Stimulated activated naive CD8-positive, alpha-beta T cell treated with anti-CD3 and anti-CD28 coated beads, Interleukin-15, amount 100 ng/mL, for 72 hours (primary cell): ENCODE measurements at regions not wholly inside any gene's neighbourhood (a gene's known extent, or its start where the extent isn't known, plus 50 kb on each side); places are given as distances from the start of the nearest gene placed in this dataset.

Source experiments
- ATAC-seq: fragments of 150-1000 bp; cut with Tn5 transposase; 2 replicates; pipeline ENCODE4 v1.10.0; 2021; ENCODE audit warnings: mild to moderate bottlenecking, moderate library complexity
- DNase-seq, 2 donors: peaks; one replicate each; pipeline ENCODE4 v3.0.0; 2021 to 2022
- H3K27ac Mint-ChIP-seq, 2 donors: one replicate each; pipeline ENCODE4 v1.8.0; 2022; ENCODE audit warnings: mild to moderate bottlenecking in 2 of 2, mixed read lengths in 2 of 2, moderate library complexity in 2 of 2
- H3K27me3 Mint-ChIP-seq: one replicate; pipeline ENCODE4 v1.8.0; 2022; ENCODE audit warnings: mixed read lengths
- H3K4me1 Mint-ChIP-seq: one replicate; pipeline ENCODE4 v1.8.0; 2022; ENCODE audit warnings: mild to moderate bottlenecking, mixed read lengths
- H3K4me3 Mint-ChIP-seq, 2 donors: one replicate each; pipeline ENCODE4 v1.8.0; 2022; ENCODE audit warnings: mild to moderate bottlenecking in 2 of 2, mixed read lengths in 2 of 2, moderate library complexity in 1 of 2
- H3K9me3 Mint-ChIP-seq, 2 donors: one replicate each; pipeline ENCODE4 v1.8.0; 2022; ENCODE audit warnings: mixed read lengths in 2 of 2

GRCh38 chr6:40293060-40293459 lies 294.1 kb downstream of the LRFN2 start:
- Mint-ChIP-seq H3K27me3 (peaks cover 43% of the 10 kb centered on the region), H3K4me3 (no peak overlapping the region), H3K4me1 (no peaks in the 10 kb centered on the region), H3K27ac (no peak overlapping the region), H3K9me3 (peaks cover 20 to 22% of the 10 kb centered on the region in 2 donors)
- no peak for ATAC-seq
- no peak for DNase-seq

GRCh38 chr6:40290816-40291215 lies 296.3 kb downstream of the LRFN2 start:
- Mint-ChIP-seq H3K27me3 (peaks cover 60% of the 10 kb centered on the region), H3K27ac (no peak overlapping the region), H3K4me3 (no peak overlapping the region), H3K4me1 (peaks cover 7% of the 10 kb centered on the region), H3K9me3 (peaks cover 12 to 14% of the 10 kb centered on the region in 2 donors)
- DNase-seq, result no peak
- no peak for ATAC-seq

- Mint-ChIP-seq H3K9me3 (no peaks in the 10 kb centered on the region), H3K4me3 (no peak overlapping the region), H3K27me3 (peaks cover 66% of the 10 kb centered on the region), H3K27ac (no peak overlapping the region), H3K4me1 (peaks cover 7% of the 10 kb centered on the region)
- ATAC-seq, result no peak
- DNase-seq, result no peak
These were observed 298.2 kb downstream of the LRFN2 start for GRCh38 chr6:40288919-40289318.

GRCh38 chr6:40287296-40287850 lies 299.8 kb downstream of the LRFN2 start:
- Mint-ChIP-seq H3K27me3 (peaks cover 52% of the 10 kb centered on the region), H3K27ac (no peak overlapping the region), H3K4me1 (peaks cover 7% of the 10 kb centered on the region), H3K4me3 (no peak overlapping the region), H3K9me3 (no peaks in the 10 kb centered on the region)
- DNase-seq (no peak), ATAC-seq (no peak)

DNA sequence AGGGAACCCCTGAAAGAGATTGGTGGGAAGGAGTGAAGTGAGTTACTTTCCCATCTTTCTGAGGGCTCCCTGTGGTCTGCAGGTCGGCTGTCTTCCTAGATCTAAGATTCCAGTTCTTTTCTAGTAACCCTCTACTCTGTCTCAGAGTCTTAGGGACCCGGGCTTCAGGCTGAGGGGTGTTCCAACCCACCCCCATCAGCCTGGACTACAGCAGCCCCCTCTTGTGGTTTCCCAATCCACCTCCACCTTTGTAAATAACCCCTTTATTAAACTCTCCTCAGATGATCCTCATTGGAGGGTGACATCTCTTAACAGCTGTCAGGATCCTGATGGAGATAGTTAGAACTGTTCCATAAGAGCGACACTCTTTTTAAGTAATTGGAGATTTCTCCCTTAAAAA lies 300.4 kb downstream of the LRFN2 start:
- no peak overlapping the region for H3K4me3 Mint-ChIP-seq
- ATAC-seq, result no peak
- no peak overlapping the region for H3K27ac Mint-ChIP-seq
- DNase-seq, result no peak
- H3K4me1 Mint-ChIP-seq, result peaks cover 7% of the 10 kb centered on the region
- no peaks in the 10 kb centered on the region for H3K9me3 Mint-ChIP-seq
- peaks cover 45% of the 10 kb centered on the region for H3K27me3 Mint-ChIP-seq

DNA sequence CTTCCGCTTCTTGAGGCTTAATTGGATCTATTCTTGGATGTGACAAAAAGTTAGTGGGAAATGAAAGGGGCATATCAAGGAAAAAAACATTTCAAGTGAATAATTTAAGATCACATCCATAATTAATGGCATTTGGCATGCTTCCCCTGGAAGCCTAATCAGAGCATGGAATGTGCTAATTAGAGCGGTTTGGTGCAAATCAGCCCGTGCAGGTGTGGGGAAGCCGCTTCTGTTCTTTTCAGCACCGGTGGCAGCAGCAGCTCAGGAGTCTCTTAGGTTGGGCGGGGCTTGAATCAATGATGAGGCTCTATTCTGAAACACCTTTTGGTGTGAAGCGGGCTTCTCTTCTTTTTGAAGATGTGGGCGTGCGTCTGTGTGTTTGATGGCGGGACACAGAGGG lies 301.2 kb downstream of the LRFN2 start:
- Mint-ChIP-seq H3K27me3 (peaks cover 38% of the 10 kb centered on the region), H3K4me3 (no peak overlapping the region), H3K9me3 (no peaks in the 10 kb centered on the region), H3K4me1 (peaks cover 7% of the 10 kb centered on the region), H3K27ac (no peak overlapping the region)
- no peak for DNase-seq
- no peak for ATAC-seq

DNA sequence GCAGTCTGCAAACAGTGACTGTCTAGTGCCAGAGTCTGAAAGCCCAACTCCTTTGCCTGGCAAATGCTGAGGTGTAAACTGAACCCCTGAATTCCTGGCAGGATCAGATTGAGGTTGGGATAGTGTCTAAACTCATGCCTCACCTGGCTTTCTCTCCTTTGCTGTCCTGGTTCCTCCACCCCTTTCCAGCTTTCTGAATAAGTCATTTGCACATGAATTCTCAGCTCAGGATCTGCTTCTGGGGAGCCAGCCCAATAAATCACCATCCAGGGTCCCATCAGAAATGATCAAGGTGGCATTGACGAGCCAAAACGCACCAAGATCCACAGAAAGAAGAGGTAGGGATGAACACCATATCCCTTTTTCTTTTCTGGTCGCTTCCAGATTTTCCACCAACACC lies 301.6 kb downstream of the LRFN2 start:
- H3K4me1 Mint-ChIP-seq, result peaks cover 7% of the 10 kb centered on the region
- H3K27me3 Mint-ChIP-seq, result peaks cover 35% of the 10 kb centered on the region
- no peak for DNase-seq
- no peak overlapping the region for H3K4me3 Mint-ChIP-seq
- ATAC-seq, result no peak
- no peak overlapping the region for H3K27ac Mint-ChIP-seq
- H3K9me3 Mint-ChIP-seq, result no peaks in the 10 kb centered on the region

- ATAC-seq, result no peak
- H3K9me3 Mint-ChIP-seq, result no peaks in the 10 kb centered on the region
- peaks cover 35% of the 10 kb centered on the region for H3K27me3 Mint-ChIP-seq
- no peak overlapping the region for H3K27ac Mint-ChIP-seq
- peaks cover 7% of the 10 kb centered on the region for H3K4me1 Mint-ChIP-seq
- DNase-seq, result no peak
- H3K4me3 Mint-ChIP-seq, result no peak overlapping the region
These were observed 304.2 kb downstream of the LRFN2 start for GRCh38 chr6:40282986-40283385.

- H3K4me3 Mint-ChIP-seq, result no peak overlapping the region
- no peaks in the 10 kb centered on the region for H3K9me3 Mint-ChIP-seq
- no peak overlapping the region for H3K27ac Mint-ChIP-seq
- ATAC-seq (no peak), DNase-seq (no peak)
- H3K4me1 Mint-ChIP-seq, result peaks cover 6% of the 10 kb centered on the region
- H3K27me3 Mint-ChIP-seq, result peaks cover 23% of the 10 kb centered on the region
These were observed 305.8 kb downstream of the LRFN2 start for GRCh38 chr6:40281402-40281801.

DNA sequence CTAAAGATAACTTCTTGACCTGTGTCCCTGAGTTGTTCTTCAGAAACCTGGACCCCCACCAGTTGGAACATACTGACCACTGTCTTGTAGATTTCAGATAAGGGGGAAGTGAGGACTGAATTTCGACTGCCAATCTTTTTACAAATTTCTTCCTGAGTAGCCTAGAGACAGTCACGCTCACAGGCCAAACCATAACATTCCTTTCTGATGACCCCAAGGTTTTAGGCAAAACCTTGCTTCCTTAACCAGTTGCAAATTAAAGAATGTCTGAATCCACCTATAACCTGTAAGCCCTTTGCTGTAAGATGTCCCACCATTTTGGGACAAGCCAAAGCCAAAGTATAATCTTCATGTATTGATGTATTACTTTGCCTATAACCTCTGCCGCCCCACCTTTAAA lies 306.9 kb downstream of the LRFN2 start:
- Mint-ChIP-seq H3K27me3 (peaks cover 12% of the 10 kb centered on the region), H3K4me1 (no peaks in the 10 kb centered on the region)

GRCh38 chr6:40276141-40276540 lies 311.0 kb downstream of the LRFN2 start:
- no peaks in the 10 kb centered on the region for H3K27me3 Mint-ChIP-seq

More for the DNA sequence above, 306.9 kb downstream of the LRFN2 start:
- H3K4me3 Mint-ChIP-seq, result no peak overlapping the region
- DNase-seq (no peak), ATAC-seq (no peak)
- H3K9me3 Mint-ChIP-seq, result no peaks in the 10 kb centered on the region
- no peak overlapping the region for H3K27ac Mint-ChIP-seq

DNA sequence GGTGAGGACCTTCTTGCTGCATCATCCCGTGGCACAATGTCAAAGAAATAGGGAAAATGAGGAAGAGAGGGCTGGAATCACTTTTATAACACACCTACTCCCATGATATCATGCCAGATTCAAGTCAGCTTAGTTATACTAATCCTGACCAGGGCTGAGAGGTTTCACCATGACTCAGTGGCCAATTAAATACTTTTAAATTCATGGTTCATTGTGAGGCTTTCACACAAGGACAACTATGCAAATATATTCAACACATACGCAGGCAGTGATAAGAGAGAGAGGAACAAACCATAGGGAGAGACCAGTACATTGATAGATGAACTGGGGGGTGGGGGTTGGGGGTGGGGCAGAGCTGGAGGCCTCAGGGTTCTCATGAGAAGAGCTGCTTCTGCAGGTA lies 313.1 kb downstream of the LRFN2 start:
- Mint-ChIP-seq H3K27me3 (peaks cover 6% of the 10 kb centered on the region), H3K4me1 (no peaks in the 10 kb centered on the region), H3K9me3 (no peaks in the 10 kb centered on the region), H3K4me3 (no peak overlapping the region), H3K27ac (no peak overlapping the region)
- ATAC-seq, result no peak
- DNase-seq, result no peak

More at GRCh38 chr6:40276141-40276540, 311.0 kb downstream of the LRFN2 start:
- no peaks in the 10 kb centered on the region for H3K9me3 Mint-ChIP-seq
- H3K27ac Mint-ChIP-seq, result no peak overlapping the region
- ATAC-seq (no peak), DNase-seq (no peak)
- no peaks in the 10 kb centered on the region for H3K4me1 Mint-ChIP-seq
- no peak overlapping the region for H3K4me3 Mint-ChIP-seq

- ATAC-seq (no peak), DNase-seq (no peak)
- no peaks in the 10 kb centered on the region for H3K4me1 Mint-ChIP-seq
- no peaks in the 10 kb centered on the region for H3K9me3 Mint-ChIP-seq
- H3K27ac Mint-ChIP-seq, result no peak overlapping the region
- H3K4me3 Mint-ChIP-seq, result no peak overlapping the region
- H3K27me3 Mint-ChIP-seq, result peaks cover 13% of the 10 kb centered on the region
These were observed 318.6 kb downstream of the LRFN2 start for GRCh38 chr6:40268614-40269013.

- H3K4me1 Mint-ChIP-seq, result no peaks in the 10 kb centered on the region
- H3K4me3 Mint-ChIP-seq, result no peak overlapping the region
- no peak overlapping the region for H3K27ac Mint-ChIP-seq
- no peak for ATAC-seq
- DNase-seq, result no peak
- peaks cover 13% of the 10 kb centered on the region for H3K27me3 Mint-ChIP-seq
- no peaks in the 10 kb centered on the region for H3K9me3 Mint-ChIP-seq
These were observed 319.0 kb downstream of the LRFN2 start for GRCh38 chr6:40268166-40268565.

- DNase-seq (no peak), ATAC-seq (no peak)
- Mint-ChIP-seq H3K9me3 (peaks cover 0 to 6% of the 10 kb centered on the region in 2 donors), H3K27me3 (peaks cover 13% of the 10 kb centered on the region), H3K27ac (no peak overlapping the region), H3K4me3 (no peak overlapping the region), H3K4me1 (no peaks in the 10 kb centered on the region)
These were observed 321.5 kb downstream of the LRFN2 start for GRCh38 chr6:40265615-40266014.

GRCh38 chr6:40263970-40264369 lies 323.2 kb downstream of the LRFN2 start:
- DNase-seq (no peak), ATAC-seq (no peak)
- Mint-ChIP-seq H3K9me3 (peaks cover 0 to 6% of the 10 kb centered on the region in 2 donors), H3K27ac (no peak overlapping the region), H3K4me3 (no peak overlapping the region), H3K27me3 (peaks cover 7% of the 10 kb centered on the region), H3K4me1 (no peaks in the 10 kb centered on the region)

GRCh38 chr6:40262363-40262762 lies 324.8 kb downstream of the LRFN2 start:
- Mint-ChIP-seq H3K4me1 (no peaks in the 10 kb centered on the region), H3K27me3 (peaks cover 14% of the 10 kb centered on the region), H3K27ac (peak overlapping the region in 1 of 2 donors; percentile 12), H3K9me3 (peaks cover 0 to 6% of the 10 kb centered on the region in 2 donors), H3K4me3 (no peak overlapping the region)
- DNase-seq (no peak), ATAC-seq (no peak)
